SK-N-MC (cell line): ENCODE measurements at regions not wholly inside any gene's neighbourhood (a gene's known extent, or its start where the extent isn't known, plus 50 kb on each side); places are given as distances from the start of the nearest gene placed in this dataset.

Experiments used
- EZH2 ChIP-seq: fragments of 200-600 bp; sonication (generic); IDR thresholded peaks from one replicate; pipeline ENCODE4 v1.6.1; 2017; ENCODE audit warnings: antibody characterized with exemption
- FOXP2 ChIP-seq: optimal IDR thresholded peaks from 2 replicates; pipeline ENCODE3; 2011; ENCODE audit warnings: mild to moderate bottlenecking, moderate library complexity; ENCODE audit not compliant: insufficient read depth; ENCODE audit errors: extremely low read length, control extremely low read depth
- POLR2AphosphoS5 ChIP-seq: IDR thresholded peaks from 2 replicates; pipeline ENCODE4 v1.6.1; 2012; ENCODE audit warnings: mild to moderate bottlenecking, low read depth, low read length, borderline replicate concordance

- TF ChIP-seq POLR2AphosphoS5 = no peak
- no peak for TF ChIP-seq EZH2
- TF ChIP-seq FOXP2 = no peak
Measured at GRCh38 chr6:93964926-93965325, 545.6 kb upstream of the EPHA7 start.
